GM12865 (cell line): ENCODE measurements at regions not wholly inside any gene's neighbourhood (a gene's known extent, or its start where the extent isn't known, plus 50 kb on each side); places are given as distances from the start of the nearest gene placed in this dataset.

Experiments
- DNase-seq: peaks from one replicate; pipeline ENCODE4 v3.0.0; 2010; ENCODE audit warnings: low read depth
- H3K4me3 ChIP-seq: 2 replicates; pipeline ENCODE4 v1.5.1; 2011; ENCODE audit warnings: mild to moderate bottlenecking, low read depth, low read length, control low read depth
- CTCF ChIP-seq: IDR thresholded peaks from 2 replicates; pipeline ENCODE4 v1.5.1; 2011; ENCODE audit warnings: low read length, control low read depth, low read depth, inconsistent platforms; ENCODE audit not compliant: insufficient read depth; ENCODE audit errors: missing control alignments

- DNase-seq, result no peak
- TF ChIP-seq CTCF, result no peak
- H3K4me3 ChIP-seq, result no peak overlapping the region
Observed at GRCh38 chr7:48868916-48869315, 55.4 kb upstream of the CDC14C start.

GRCh38 chr7:48872548-48872947, 51.8 kb upstream of the CDC14C start:
- no peak for DNase-seq
- no peak overlapping the region for H3K4me3 ChIP-seq
- no peak for TF ChIP-seq CTCF
